ENCODE measurements at regions not wholly inside any gene's neighbourhood (a gene's known extent, or its start where the extent isn't known, plus 50 kb on each side); places are given as distances from the start of the nearest gene placed in this dataset.
"Not testable (repeated sequence)": the region's sequence is repeated elsewhere in the genome, so short reads cannot be mapped to it uniquely, and the experiment has no call there.

DNA sequence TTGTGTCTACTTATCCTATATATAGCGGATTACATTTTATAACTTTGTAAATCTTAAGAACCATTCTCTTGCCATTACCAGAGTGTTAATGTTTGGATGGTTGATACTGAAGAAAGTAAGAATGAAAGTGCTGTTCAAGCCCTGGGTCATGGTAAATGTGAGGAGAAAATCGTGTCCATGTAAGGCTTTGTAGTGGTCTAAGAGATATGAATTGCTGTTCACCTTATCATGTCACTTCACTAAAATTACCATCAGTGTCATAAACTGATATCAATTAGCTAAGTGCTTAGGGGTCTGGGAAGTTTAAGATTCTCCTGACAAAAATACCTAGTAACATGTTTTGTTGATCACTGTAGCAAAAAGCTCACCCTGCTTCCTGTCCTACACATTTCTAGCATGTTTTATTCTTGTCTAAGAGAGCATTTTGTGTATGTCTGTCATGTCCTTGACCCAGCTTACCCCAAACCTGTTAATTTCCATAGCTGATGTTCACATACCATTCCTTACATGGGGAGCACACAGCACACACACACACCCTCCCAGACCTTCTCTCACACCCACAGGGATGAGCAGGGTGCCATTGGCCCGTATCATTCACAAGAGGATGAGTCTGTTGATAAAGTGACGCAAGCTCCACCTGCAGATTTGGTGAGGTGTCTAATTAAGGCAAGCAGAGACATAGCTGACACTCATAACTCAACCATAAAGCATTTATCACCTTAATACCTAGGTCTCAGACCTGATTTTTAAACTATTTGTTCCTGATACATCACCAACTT lies 125.1 kb upstream of the PAM start:
- in situ Hi-C loops (cut with MboI; ENCODE audit: low sequenced_read_pairs, unreplicated experiment), result no loop called here
- DNase-seq (ENCODE audit: low spot score), result no peak
- TF ChIP-seq, protein P1, sequence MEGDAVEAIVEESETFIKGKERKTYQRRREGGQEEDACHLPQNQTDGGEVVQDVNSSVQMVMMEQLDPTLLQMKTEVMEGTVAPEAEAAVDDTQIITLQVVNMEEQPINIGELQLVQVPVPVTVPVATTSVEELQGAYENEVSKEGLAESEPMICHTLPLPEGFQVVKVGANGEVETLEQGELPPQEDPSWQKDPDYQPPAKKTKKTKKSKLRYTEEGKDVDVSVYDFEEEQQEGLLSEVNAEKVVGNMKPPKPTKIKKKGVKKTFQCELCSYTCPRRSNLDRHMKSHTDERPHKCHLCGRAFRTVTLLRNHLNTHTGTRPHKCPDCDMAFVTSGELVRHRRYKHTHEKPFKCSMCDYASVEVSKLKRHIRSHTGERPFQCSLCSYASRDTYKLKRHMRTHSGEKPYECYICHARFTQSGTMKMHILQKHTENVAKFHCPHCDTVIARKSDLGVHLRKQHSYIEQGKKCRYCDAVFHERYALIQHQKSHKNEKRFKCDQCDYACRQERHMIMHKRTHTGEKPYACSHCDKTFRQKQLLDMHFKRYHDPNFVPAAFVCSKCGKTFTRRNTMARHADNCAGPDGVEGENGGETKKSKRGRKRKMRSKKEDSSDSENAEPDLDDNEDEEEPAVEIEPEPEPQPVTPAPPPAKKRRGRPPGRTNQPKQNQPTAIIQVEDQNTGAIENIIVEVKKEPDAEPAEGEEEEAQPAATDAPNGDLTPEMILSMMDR (IDR thresholded peaks at IDR 0.05; ENCODE audit: borderline replicate concordance, control extremely low read depth, extremely low read depth, insufficient read depth, missing control alignments), result no peak

DNA sequence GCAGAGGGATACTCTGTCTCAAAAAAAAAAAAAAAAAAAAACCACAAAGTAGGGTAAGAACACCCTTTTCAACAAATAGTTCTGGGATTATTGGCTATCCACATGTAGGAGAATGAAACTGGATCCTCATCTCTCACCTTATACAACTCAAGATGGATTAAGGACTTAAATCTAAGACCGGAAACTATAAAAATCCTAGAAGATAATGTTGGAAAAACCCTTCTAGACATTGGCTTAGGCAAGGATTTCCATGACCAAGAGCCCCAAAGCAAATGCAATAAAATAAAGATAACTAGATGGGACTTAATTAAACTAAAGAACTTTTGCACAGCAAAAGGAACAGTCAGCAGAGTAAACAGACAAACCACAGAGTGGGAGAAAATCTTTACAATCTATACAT lies 119.7 kb upstream of the PAM start:
- in situ Hi-C loops (cut with MboI; ENCODE audit: low sequenced_read_pairs, unreplicated experiment); DNase-seq (ENCODE audit: low spot score): not testable (repeated sequence)

DNA sequence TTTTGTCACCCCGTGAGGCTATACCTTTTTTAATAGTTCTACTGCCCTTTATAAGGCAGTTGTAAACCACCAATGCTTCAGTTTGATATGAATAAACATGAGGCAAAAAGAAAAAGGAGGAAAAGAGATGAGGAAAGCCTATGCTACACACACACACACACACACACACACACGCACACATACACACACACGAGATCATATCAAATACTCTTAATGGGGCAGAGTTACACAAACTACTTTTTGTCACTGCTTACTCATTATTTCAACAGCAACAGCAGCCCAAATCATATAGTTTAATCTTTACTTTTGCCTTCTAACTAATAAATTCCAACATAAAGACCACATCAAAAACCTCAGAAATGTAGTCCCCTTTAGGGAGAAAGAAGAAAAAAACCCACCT lies 116.8 kb upstream of the PAM start:
- in situ Hi-C loops (cut with MboI; ENCODE audit: low sequenced_read_pairs, unreplicated experiment), result no loop called here
- TF ChIP-seq, protein P1 (IDR thresholded peaks at IDR 0.05; ENCODE audit: borderline replicate concordance, control extremely low read depth, extremely low read depth, insufficient read depth, missing control alignments), result no peak
- DNase-seq (ENCODE audit: low spot score), result no peak

DNA sequence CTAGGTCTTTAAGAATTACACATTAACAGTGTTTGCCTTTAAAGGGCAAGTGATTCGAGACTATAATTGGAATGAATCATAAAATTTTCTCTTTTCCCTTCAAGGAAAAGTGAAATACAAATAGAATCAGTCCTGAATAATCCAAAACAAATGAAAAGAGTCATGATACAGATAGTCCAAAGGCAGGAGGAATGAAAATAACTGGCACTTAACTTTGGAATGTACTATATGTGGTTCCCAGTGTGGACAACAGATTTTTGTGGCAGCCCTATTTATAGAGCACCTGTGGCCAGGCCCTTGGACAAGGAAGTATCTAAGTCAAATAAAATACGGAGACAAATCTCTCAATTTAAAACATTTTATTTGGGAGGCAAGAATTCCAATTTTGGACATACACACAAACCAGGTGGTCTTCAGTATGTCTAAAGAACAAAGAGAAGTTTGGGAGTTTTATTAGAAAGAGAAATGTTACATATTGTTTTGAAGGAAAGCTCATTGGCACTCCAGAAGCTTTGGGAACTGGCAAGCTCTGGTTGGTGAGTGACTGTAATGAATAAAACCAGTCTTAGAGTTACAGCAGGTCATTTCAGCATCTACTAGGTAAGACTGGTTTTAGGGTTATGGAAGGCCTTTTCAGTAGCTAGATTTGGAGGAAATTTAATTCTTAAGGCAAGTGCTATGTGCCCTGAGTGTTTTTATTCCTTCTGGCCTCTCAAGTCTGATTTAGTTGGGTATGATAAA lies 116.0 kb upstream of the PAM start:
- TF ChIP-seq, protein P1 (IDR thresholded peaks at IDR 0.05; ENCODE audit: borderline replicate concordance, control extremely low read depth, extremely low read depth, insufficient read depth, missing control alignments), result no peak
- DNase-seq (ENCODE audit: low spot score), result no peak
- in situ Hi-C loops (cut with MboI; ENCODE audit: low sequenced_read_pairs, unreplicated experiment), result no loop called here

DNA sequence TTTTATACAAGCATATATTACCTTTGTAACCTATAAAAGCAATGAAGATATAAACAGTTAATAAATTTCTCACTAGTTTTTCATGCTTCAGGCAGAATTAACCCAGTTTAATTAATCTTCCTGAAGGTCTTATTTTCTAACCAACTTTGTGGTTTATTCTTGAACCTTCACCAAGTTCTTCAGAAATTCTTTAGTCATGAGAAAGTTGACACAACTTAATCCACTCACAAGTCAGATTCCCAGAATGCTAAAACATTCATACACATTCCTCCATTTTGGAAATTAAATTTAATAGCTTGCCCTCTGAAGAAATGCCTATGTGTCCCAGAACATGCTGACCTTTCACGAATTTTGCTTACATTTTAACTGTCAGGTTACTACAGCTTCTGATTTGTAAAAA lies 105.4 kb upstream of the PAM start:
- in situ Hi-C loops (cut with MboI; ENCODE audit: low sequenced_read_pairs, unreplicated experiment), result no loop called here
- no peak for DNase-seq (ENCODE audit: low spot score)

DNA sequence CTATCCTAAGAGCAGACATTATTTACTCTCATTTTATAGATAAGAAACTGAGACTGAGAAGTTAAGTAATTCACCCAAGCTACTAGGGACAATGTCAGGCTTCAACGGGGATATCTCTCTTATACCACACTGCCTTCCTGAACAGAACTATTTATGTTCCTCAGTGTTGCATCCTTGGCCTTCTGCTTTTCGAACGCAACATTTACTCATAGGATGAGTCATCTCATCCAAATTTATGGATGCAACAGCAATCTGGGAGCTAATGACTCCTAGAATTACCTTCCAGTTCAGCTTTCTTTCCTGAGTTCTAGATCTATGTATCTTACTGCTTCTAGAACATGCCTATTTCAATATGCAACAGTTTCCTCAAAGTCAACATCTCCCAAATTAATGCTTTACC lies 103.6 kb upstream of the PAM start:
- in situ Hi-C loops (cut with MboI; ENCODE audit: low sequenced_read_pairs, unreplicated experiment), result no loop called here
- TF ChIP-seq, protein P1 (IDR thresholded peaks at IDR 0.05; ENCODE audit: borderline replicate concordance, control extremely low read depth, extremely low read depth, insufficient read depth, missing control alignments), result no peak
- no peak for DNase-seq (ENCODE audit: low spot score)

More for the DNA sequence above, 105.4 kb upstream of the PAM start:
- TF ChIP-seq, protein P1 (IDR thresholded peaks at IDR 0.05; ENCODE audit: borderline replicate concordance, control extremely low read depth, extremely low read depth, insufficient read depth, missing control alignments), result no peak
